ENCODE measurements at regions not wholly inside any gene's neighbourhood (a gene's known extent, or its start where the extent isn't known, plus 50 kb on each side); places are given as distances from the start of the nearest gene placed in this dataset.
"Not testable (repeated sequence)": the region's sequence is repeated elsewhere in the genome, so short reads cannot be mapped to it uniquely, and the experiment has no call there.

- Mint-ChIP-seq H3K4me1 (no peaks in the 10 kb centered on the region), H3K27ac (no peak overlapping the region), H3K36me3 (no peaks in the 10 kb centered on the region), H3K27me3 (ENCODE audit: low read depth in 3 of 3) (peaks cover 2 to 7% (median 6%) of the 10 kb centered on the region in 3 donors), H3K4me3 (no peak overlapping the region), H3K9me3 (peaks cover 0 to 9% (median 0%) of the 10 kb centered on the region in 6 donors)
- DNase-seq = no peak
Measured at GRCh38 chr2:180873219-180873618, 107.2 kb upstream of the UBE2E3 start.

- not testable (repeated sequence) for H3K27ac Mint-ChIP-seq; H3K9me3 Mint-ChIP-seq; H3K4me1 Mint-ChIP-seq; H3K36me3 Mint-ChIP-seq; DNase-seq; H3K27me3 Mint-ChIP-seq (ENCODE audit: low read depth in 3 of 3); H3K4me3 Mint-ChIP-seq
Measured at GRCh38 chr2:180872781-180873180, 107.6 kb upstream of the UBE2E3 start.

- H3K36me3 Mint-ChIP-seq = no peaks in the 10 kb centered on the region
- DNase-seq = no peak
- H3K9me3 Mint-ChIP-seq = peaks cover 0 to 9% (median 0%) of the 10 kb centered on the region in 6 donors
- no peak overlapping the region for H3K27ac Mint-ChIP-seq
- H3K4me3 Mint-ChIP-seq = no peak overlapping the region
- peaks cover 2 to 7% (median 6%) of the 10 kb centered on the region in 3 donors for H3K27me3 Mint-ChIP-seq (ENCODE audit: low read depth in 3 of 3)
- no peaks in the 10 kb centered on the region for H3K4me1 Mint-ChIP-seq
Measured at GRCh38 chr2:180872255-180872654, 108.2 kb upstream of the UBE2E3 start.

GRCh38 chr2:180871649-180872048 is 108.8 kb upstream of the UBE2E3 start:
- no peak overlapping the region for H3K4me3 Mint-ChIP-seq
- H3K36me3 Mint-ChIP-seq = no peaks in the 10 kb centered on the region
- H3K4me1 Mint-ChIP-seq = no peaks in the 10 kb centered on the region
- H3K27me3 Mint-ChIP-seq (ENCODE audit: low read depth in 3 of 3) = peaks cover 2 to 5% (median 2%) of the 10 kb centered on the region in 3 donors
- H3K27ac Mint-ChIP-seq = no peak overlapping the region
- DNase-seq = no peak
- H3K9me3 Mint-ChIP-seq = peaks cover 0 to 7% (median 0%) of the 10 kb centered on the region in 6 donors

GRCh38 chr2:180849851-180850250 is 130.6 kb upstream of the UBE2E3 start:
- Mint-ChIP-seq H3K4me3 (no peak overlapping the region), H3K4me1 (no peaks in the 10 kb centered on the region), H3K9me3 (peaks cover 0 to 1% (median 0%) of the 10 kb centered on the region in 6 donors), H3K27ac (no peak overlapping the region), H3K27me3 (ENCODE audit: low read depth in 3 of 3) (no peaks in the 10 kb centered on the region), H3K36me3 (no peaks in the 10 kb centered on the region)
- DNase-seq = no peak

- no peaks in the 10 kb centered on the region for H3K36me3 Mint-ChIP-seq
- H3K27me3 Mint-ChIP-seq (ENCODE audit: low read depth in 3 of 3) = no peaks in the 10 kb centered on the region
- H3K9me3 Mint-ChIP-seq = peaks cover 0 to 1% (median 0%) of the 10 kb centered on the region in 6 donors
- no peaks in the 10 kb centered on the region for H3K4me1 Mint-ChIP-seq
- no peak overlapping the region for H3K4me3 Mint-ChIP-seq
- no peak overlapping the region for H3K27ac Mint-ChIP-seq
- DNase-seq = no peak
Measured at GRCh38 chr2:180848393-180848792, 132.0 kb upstream of the UBE2E3 start.

- peaks cover 0 to 1% (median 0%) of the 10 kb centered on the region in 6 donors for H3K9me3 Mint-ChIP-seq
- DNase-seq = no peak
- no peak overlapping the region for H3K4me3 Mint-ChIP-seq
- H3K27ac Mint-ChIP-seq = no peak overlapping the region
- no peaks in the 10 kb centered on the region for H3K4me1 Mint-ChIP-seq
- no peaks in the 10 kb centered on the region for H3K27me3 Mint-ChIP-seq (ENCODE audit: low read depth in 3 of 3)
- no peaks in the 10 kb centered on the region for H3K36me3 Mint-ChIP-seq
Measured at GRCh38 chr2:180846756-180847472, 133.5 kb upstream of the UBE2E3 start.

- Mint-ChIP-seq H3K27me3 (ENCODE audit: low read depth in 3 of 3) (peaks cover 0 to 1% (median 0%) of the 10 kb centered on the region in 3 donors), H3K9me3 (peaks cover 0 to 4% (median 0%) of the 10 kb centered on the region in 6 donors), H3K4me1 (no peaks in the 10 kb centered on the region), H3K4me3 (no peak overlapping the region), H3K27ac (no peak overlapping the region), H3K36me3 (no peaks in the 10 kb centered on the region)
- DNase-seq = no peak
Measured at GRCh38 chr2:180842461-180842860, 137.9 kb upstream of the UBE2E3 start.

GRCh38 chr2:180840641-180841040 is 139.8 kb upstream of the UBE2E3 start:
- Mint-ChIP-seq H3K4me1 (no peaks in the 10 kb centered on the region), H3K9me3 (peaks cover 0 to 4% (median 0%) of the 10 kb centered on the region in 6 donors), H3K36me3 (no peaks in the 10 kb centered on the region), H3K4me3 (no peak overlapping the region), H3K27ac (no peak overlapping the region), H3K27me3 (ENCODE audit: low read depth in 3 of 3) (peaks cover 0 to 1% (median 0%) of the 10 kb centered on the region in 3 donors)
- DNase-seq = no peak

GRCh38 chr2:180829836-180830235 is 150.6 kb upstream of the UBE2E3 start:
- no peaks in the 10 kb centered on the region for H3K4me1 Mint-ChIP-seq
- no peaks in the 10 kb centered on the region for H3K36me3 Mint-ChIP-seq
- H3K27ac Mint-ChIP-seq = no peak overlapping the region
- no peak for DNase-seq
- peaks cover 0 to 4% (median 0%) of the 10 kb centered on the region in 6 donors for H3K9me3 Mint-ChIP-seq
- peaks cover 0 to 2% (median 0%) of the 10 kb centered on the region in 3 donors for H3K27me3 Mint-ChIP-seq (ENCODE audit: low read depth in 3 of 3)
- H3K4me3 Mint-ChIP-seq = no peak overlapping the region

GRCh38 chr2:180829261-180829660 is 151.1 kb upstream of the UBE2E3 start:
- Mint-ChIP-seq H3K36me3 (no peaks in the 10 kb centered on the region), H3K4me3 (no peak overlapping the region), H3K4me1 (no peaks in the 10 kb centered on the region), H3K27ac (no peak overlapping the region), H3K9me3 (peaks cover 0 to 4% (median 0%) of the 10 kb centered on the region in 6 donors), H3K27me3 (ENCODE audit: low read depth in 3 of 3) (peaks cover 0 to 3% (median 0%) of the 10 kb centered on the region in 3 donors)
- DNase-seq = no peak

- Mint-ChIP-seq H3K27me3 (ENCODE audit: low read depth in 3 of 3) (peaks cover 0 to 3% (median 0%) of the 10 kb centered on the region in 3 donors), H3K36me3 (no peaks in the 10 kb centered on the region), H3K9me3 (peaks cover 0 to 4% (median 0%) of the 10 kb centered on the region in 6 donors), H3K4me3 (no peak overlapping the region), H3K4me1 (no peaks in the 10 kb centered on the region), H3K27ac (no peak overlapping the region)
- no peak for DNase-seq
Measured at GRCh38 chr2:180828756-180829155, 151.6 kb upstream of the UBE2E3 start.

- no peaks in the 10 kb centered on the region for H3K4me1 Mint-ChIP-seq
- H3K27ac Mint-ChIP-seq = no peak overlapping the region
- H3K9me3 Mint-ChIP-seq = peaks cover 0 to 2% (median 0%) of the 10 kb centered on the region in 6 donors
- no peak overlapping the region for H3K4me3 Mint-ChIP-seq
- H3K36me3 Mint-ChIP-seq = no peaks in the 10 kb centered on the region
- peaks cover 0 to 2% (median 2%) of the 10 kb centered on the region in 3 donors for H3K27me3 Mint-ChIP-seq (ENCODE audit: low read depth in 3 of 3)
- no peak for DNase-seq
Measured at GRCh38 chr2:180823546-180824141, 156.8 kb upstream of the UBE2E3 start.

- Mint-ChIP-seq H3K4me3 (no peak overlapping the region), H3K27ac (no peak overlapping the region), H3K36me3 (no peaks in the 10 kb centered on the region), H3K27me3 (ENCODE audit: low read depth in 3 of 3) (peaks cover 0 to 3% (median 0%) of the 10 kb centered on the region in 3 donors), H3K4me1 (no peaks in the 10 kb centered on the region), H3K9me3 (peaks cover 0 to 9% (median 1%) of the 10 kb centered on the region in 6 donors)
- no peak for DNase-seq
Measured at GRCh38 chr2:180819106-180819505, 161.3 kb upstream of the UBE2E3 start.
